GM12872 (cell line): ENCODE measurements at regions not wholly inside any gene's neighbourhood (a gene's known extent, or its start where the extent isn't known, plus 50 kb on each side); places are given as distances from the start of the nearest gene placed in this dataset.

Experiments
- TF ChIP-seq, protein P1 (sequence below): IDR thresholded peaks from 3 replicates; pipeline ENCODE4 v1.5.1; 2011; ENCODE audit warnings: low read depth, mild to moderate bottlenecking, low read length, moderate library complexity; ENCODE audit not compliant: insufficient read depth

DNA sequence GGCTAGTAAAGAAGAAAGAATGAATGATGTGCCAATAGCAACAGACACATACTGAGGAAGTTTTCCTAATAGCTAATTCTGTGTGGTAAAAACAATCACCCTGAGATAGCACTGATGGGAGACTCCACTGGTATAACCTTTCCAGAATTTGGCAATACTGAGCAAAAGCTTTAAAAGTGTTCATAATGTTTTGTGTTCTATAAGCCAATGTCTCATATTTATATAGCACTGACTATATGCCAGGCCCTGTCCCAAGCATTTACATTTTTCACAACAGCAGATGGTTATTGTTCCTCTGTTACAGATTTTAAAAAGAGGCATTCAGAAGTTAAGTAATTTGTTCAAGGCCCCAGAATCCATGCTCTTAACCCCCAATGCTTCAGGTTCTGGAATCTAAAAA lies 108.0 kb upstream of the DST start:
- TF ChIP-seq, protein P1, sequence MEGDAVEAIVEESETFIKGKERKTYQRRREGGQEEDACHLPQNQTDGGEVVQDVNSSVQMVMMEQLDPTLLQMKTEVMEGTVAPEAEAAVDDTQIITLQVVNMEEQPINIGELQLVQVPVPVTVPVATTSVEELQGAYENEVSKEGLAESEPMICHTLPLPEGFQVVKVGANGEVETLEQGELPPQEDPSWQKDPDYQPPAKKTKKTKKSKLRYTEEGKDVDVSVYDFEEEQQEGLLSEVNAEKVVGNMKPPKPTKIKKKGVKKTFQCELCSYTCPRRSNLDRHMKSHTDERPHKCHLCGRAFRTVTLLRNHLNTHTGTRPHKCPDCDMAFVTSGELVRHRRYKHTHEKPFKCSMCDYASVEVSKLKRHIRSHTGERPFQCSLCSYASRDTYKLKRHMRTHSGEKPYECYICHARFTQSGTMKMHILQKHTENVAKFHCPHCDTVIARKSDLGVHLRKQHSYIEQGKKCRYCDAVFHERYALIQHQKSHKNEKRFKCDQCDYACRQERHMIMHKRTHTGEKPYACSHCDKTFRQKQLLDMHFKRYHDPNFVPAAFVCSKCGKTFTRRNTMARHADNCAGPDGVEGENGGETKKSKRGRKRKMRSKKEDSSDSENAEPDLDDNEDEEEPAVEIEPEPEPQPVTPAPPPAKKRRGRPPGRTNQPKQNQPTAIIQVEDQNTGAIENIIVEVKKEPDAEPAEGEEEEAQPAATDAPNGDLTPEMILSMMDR, result no peak

DNA sequence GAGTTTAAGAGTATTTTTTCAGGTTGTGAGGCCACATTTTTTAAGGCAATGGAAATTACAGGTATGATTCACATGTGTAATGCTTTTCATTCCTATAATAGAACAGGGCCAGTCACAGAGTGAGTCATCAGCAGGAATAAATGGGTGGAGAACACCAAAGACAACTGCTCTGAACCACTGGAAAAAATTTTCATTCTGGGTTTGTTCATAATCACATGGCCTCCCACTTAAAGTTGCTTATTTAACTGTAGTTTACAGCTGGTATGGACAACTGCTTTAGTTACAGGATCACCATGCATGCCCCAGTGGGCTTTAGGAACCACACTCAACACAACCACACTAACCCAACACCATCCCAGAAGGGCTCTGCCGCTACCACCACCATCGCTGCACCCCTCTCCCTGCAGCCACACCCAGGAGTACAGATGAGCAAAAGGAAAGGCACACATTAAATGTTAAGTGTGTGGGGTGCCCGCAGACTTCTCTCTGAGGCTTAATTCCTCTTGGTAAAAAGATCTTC lies 107.0 kb upstream of the DST start:
- TF ChIP-seq, protein P1, result no peak

DNA sequence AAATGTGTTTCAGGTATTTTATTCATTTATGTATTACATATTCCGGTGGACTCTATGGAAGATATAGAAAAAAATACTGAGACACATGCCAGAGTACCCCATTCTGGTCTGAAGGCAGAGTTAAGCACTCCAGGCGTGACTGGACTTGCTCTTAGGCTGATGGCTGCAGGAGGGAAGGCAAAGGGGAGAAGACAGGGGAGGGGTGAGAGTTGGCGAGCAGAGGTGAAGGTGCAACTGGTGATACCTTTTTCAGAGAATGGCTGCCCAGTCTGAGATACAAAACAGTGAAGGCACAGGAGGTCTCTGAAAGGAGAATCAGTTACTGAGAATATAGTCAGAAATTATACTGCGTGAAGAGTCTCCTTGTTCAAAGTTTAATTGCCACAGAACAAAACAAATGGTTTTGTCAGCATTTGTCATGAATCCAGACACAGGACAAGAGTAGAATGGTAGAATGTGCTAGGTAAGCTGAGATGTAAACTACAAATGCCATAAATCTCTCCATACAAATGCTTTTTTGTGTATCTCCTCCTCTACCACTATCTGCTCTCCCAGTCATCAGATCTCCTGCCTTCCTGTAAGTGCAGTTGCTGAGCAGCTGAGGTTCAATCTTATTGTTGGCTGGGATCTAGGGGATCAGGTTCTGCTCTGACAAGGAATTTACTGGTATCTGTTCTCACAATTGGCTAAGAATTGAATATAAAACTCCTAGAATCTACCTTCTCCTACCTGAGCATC lies 104.2 kb upstream of the DST start:
- TF ChIP-seq, protein P1, result no peak

DNA sequence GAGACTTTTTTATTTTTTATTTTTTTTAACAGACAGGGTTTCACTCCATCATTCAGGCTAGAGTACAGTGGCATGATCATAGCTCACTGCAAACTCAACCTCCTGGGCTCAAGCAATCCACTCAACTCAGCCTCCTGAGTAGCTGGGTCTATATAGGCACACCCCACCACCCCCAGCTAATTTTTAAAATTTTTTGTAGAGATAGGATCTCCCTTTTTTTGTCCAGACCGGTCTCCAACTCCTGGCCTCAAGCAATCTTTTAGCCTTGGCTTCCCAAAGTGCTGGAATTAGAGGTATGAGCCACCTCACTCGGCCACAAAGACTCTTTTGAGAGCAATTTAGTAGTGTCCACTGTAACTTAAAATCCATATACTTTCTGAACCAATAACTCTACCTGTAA lies 103.3 kb upstream of the DST start:
- TF ChIP-seq, protein P1, result no peak

DNA sequence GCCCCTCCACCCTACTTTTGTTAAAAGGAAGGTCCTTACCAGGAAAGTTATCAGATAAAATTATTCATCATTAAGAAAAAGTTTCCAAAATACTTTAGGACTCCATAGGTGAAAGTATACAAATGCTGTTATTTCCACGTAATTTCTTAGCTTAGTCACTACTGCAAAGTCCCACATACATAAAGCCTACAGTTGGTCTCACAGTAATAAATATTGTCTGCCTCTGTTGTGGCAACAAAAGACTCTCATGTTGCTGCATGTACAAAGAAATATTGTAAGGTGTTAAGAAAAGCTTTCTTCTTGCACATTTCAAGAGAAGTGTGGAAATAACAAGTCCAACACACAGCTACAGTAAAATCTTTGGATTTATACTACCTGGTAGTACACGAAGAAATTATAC lies 102.4 kb upstream of the DST start:
- TF ChIP-seq, protein P1, result no peak

DNA sequence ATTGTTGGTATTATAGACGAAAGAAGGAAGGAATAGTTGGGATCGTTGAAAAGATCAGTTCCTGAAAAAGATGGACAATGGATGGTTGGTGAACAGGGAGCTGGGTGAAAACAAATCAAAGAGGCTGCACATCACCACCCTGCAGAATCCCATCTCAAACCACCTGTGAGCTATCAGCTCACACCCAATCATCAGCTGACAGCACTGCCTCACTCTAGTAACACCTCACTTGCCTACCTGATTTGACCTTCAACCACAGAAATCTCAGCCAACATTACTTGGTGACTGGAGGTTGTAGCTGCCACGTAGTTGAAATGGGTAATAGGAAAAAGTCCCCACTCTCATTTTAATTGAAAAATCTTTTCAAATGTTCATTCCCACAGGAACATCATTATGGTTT lies 101.8 kb upstream of the DST start:
- TF ChIP-seq, protein P1, result no peak

DNA sequence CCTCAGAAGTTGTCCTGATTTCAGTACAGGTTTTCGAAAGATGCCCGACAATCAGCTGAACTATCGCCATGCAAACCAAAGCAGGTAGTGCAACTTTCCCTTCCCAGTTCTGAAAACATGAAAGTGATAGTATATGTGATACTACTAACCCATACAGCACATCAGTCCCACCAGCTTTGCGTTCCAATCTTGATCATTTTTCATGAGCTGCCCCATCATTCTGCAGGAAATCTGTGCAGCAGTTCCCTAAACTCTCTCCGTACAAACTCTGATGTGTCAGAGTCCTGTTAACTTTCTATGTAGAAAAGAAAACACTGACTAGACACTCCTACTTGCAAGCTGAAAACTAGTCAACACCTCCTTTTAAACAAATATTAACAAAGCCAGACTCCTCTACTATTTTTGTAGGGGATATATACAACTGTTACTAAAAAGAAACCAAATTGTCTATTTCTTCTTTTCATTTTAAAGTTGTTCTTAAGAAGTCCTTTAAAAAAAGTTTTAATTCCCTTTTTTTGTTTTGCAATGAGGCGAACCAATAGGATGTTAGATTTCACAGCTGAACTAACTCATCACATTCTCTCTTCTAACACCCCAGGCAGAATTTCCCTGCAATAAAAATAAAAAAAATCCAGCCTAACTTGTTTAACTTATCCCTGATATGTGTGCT lies 99.6 kb upstream of the DST start:
- TF ChIP-seq, protein P1, result no peak
